HEK293 (cell line): ENCODE measurements at regions not wholly inside any gene's neighbourhood (a gene's known extent, or its start where the extent isn't known, plus 50 kb on each side); places are given as distances from the start of the nearest gene placed in this dataset.

Experiments
- CTCF ChIA-PET: fragments of 350-600 bp; formaldehyde crosslinking; extraction: SDS; loops from one replicate; lab custom pipeline; 2021; ENCODE audit warnings: antibody characterized with exemption; lab: Yijun Ruan, JAX
- POLR2A ChIA-PET: fragments of 300-600 bp; formaldehyde crosslinking; extraction: SDS; loops from one replicate; lab custom pipeline; 2020; ENCODE audit warnings: antibody characterized with exemption, inconsistent platforms; lab: Yijun Ruan, JAX
- H3K27ac ChIP-seq: fragments of 200-500 bp; sonication (Bioruptor generic); 2 replicates; pipeline ENCODE4 v1.5.1; 2014; ENCODE audit warnings: low read depth, low read length, control low read depth, inconsistent platforms; ENCODE audit errors: extremely low read depth
- H3K36me3 ChIP-seq, 2 experiments: fragments of 200-500 bp in 1 of 2; sonication (Bioruptor generic) in 1 of 2; 1 replicate in 1 of 2; 2 replicates in 1 of 2; pipeline ENCODE4 v1.5.1; 2014 to 2017; ENCODE audit warnings: inconsistent platforms in 2 of 2, low read length in 2 of 2; ENCODE audit not compliant: control insufficient read depth in 2 of 2, insufficient read depth in 1 of 2
- H3K4me1 ChIP-seq: fragments of 200-500 bp; sonication (Bioruptor generic); 2 replicates; pipeline ENCODE4 v1.5.1; 2014; ENCODE audit warnings: mild to moderate bottlenecking, low read length, inconsistent platforms; ENCODE audit not compliant: control insufficient read depth, insufficient read depth
- H3K4me3 ChIP-seq: 2 replicates; pipeline ENCODE4 v1.5.1; 2011; ENCODE audit warnings: low read depth, mild to moderate bottlenecking, control low read depth, low read length, moderate library complexity
- H3K9me3 ChIP-seq: fragments of 200-500 bp; sonication (Bioruptor generic); 2 replicates; pipeline ENCODE4 v1.5.1; 2014; ENCODE audit warnings: low read depth, low read length, inconsistent platforms; ENCODE audit not compliant: control insufficient read depth, insufficient read depth
- AEBP2 ChIP-seq: fragments of 450-650 bp; formaldehyde crosslinking; IDR thresholded peaks from 2 replicates; pipeline ENCODE4 v1.5.1; 2016; ENCODE audit warnings: missing biosample characterization, missing genetic modification characterization, borderline replicate concordance
- BCL11B ChIP-seq: fragments of 450-650 bp; formaldehyde crosslinking; IDR thresholded peaks from 2 replicates; pipeline ENCODE4 v1.5.1; 2016; ENCODE audit warnings: low read depth, missing biosample characterization, missing genetic modification characterization
- MYNN ChIP-seq: fragments of 450-650 bp; formaldehyde crosslinking; IDR thresholded peaks from 2 replicates; pipeline ENCODE4 v1.5.1; 2016; ENCODE audit warnings: missing biosample characterization, missing genetic modification characterization, borderline replicate concordance
- SCRT1 ChIP-seq: fragments of 450-650 bp; formaldehyde crosslinking; IDR thresholded peaks from 2 replicates; pipeline ENCODE4 v1.5.1; 2016; ENCODE audit warnings: missing biosample characterization, missing genetic modification characterization, borderline replicate concordance
- SP2 ChIP-seq: fragments of 450-650 bp; formaldehyde crosslinking; IDR thresholded peaks from 2 replicates; pipeline ENCODE4 v1.5.1; 2016; ENCODE audit warnings: missing biosample characterization, missing genetic modification characterization
- TSHZ1 ChIP-seq: fragments of 450-650 bp; formaldehyde crosslinking; IDR thresholded peaks from 2 replicates; pipeline ENCODE4 v1.5.1; 2016; ENCODE audit warnings: missing biosample characterization, missing genetic modification characterization, borderline replicate concordance
- ZBTB6 ChIP-seq: fragments of 450-650 bp; formaldehyde crosslinking; IDR thresholded peaks from 2 replicates; pipeline ENCODE4 v1.5.1; 2017; ENCODE audit warnings: missing biosample characterization, missing genetic modification characterization
- ZFP3 ChIP-seq: fragments of 450-650 bp; formaldehyde crosslinking; IDR thresholded peaks from 2 replicates; pipeline ENCODE4 v1.5.1; 2016; ENCODE audit warnings: low read depth, missing biosample characterization, missing genetic modification characterization
- ZFP69B ChIP-seq: fragments of 450-650 bp; formaldehyde crosslinking; IDR thresholded peaks from 2 replicates; pipeline ENCODE4 v1.5.1; 2016; ENCODE audit warnings: missing biosample characterization, missing genetic modification characterization
- ZNF138 ChIP-seq: fragments of 450-650 bp; formaldehyde crosslinking; IDR thresholded peaks from 2 replicates; pipeline ENCODE4 v1.5.1; 2016; ENCODE audit warnings: missing biosample characterization, missing genetic modification characterization, borderline replicate concordance
- ZNF175 ChIP-seq: fragments of 450-650 bp; formaldehyde crosslinking; IDR thresholded peaks from 2 replicates; pipeline ENCODE4 v1.5.1; 2016; ENCODE audit warnings: missing biosample characterization, missing genetic modification characterization
- ZNF239 ChIP-seq: fragments of 450-650 bp; formaldehyde crosslinking; IDR thresholded peaks from 2 replicates; pipeline ENCODE4 v1.5.1; 2016; ENCODE audit warnings: missing biosample characterization, missing genetic modification characterization
- ZNF24 ChIP-seq: fragments of 450-650 bp; formaldehyde crosslinking; IDR thresholded peaks from 2 replicates; pipeline ENCODE4 v1.5.1; 2016; ENCODE audit warnings: missing biosample characterization, missing genetic modification characterization
- ZNF341 ChIP-seq: fragments of 450-650 bp; formaldehyde crosslinking; IDR thresholded peaks from 2 replicates; pipeline ENCODE4; 2016; ENCODE audit warnings: low read depth, missing biosample characterization, missing genetic modification characterization
- ZNF391 ChIP-seq: fragments of 450-650 bp; formaldehyde crosslinking; IDR thresholded peaks from 2 replicates; pipeline ENCODE4 v1.5.1; 2016; ENCODE audit warnings: low read depth, missing biosample characterization, missing genetic modification characterization, borderline replicate concordance
- ZNF488 ChIP-seq: fragments of 450-650 bp; formaldehyde crosslinking; IDR thresholded peaks from 2 replicates; pipeline ENCODE4 v1.5.1; 2016; ENCODE audit warnings: missing biosample characterization, missing genetic modification characterization
- ZNF501 ChIP-seq: fragments of 450-650 bp; formaldehyde crosslinking; IDR thresholded peaks from 2 replicates; pipeline ENCODE4 v1.5.1; 2016; ENCODE audit warnings: missing biosample characterization, missing genetic modification characterization
- ZNF560 ChIP-seq: fragments of 450-650 bp; formaldehyde crosslinking; IDR thresholded peaks from 2 replicates; pipeline ENCODE4 v1.5.1; 2017; ENCODE audit warnings: missing biosample characterization, missing genetic modification characterization, borderline replicate concordance
- ZNF660 ChIP-seq: fragments of 450-650 bp; IDR thresholded peaks from 2 replicates; pipeline ENCODE4 v1.5.1; 2018; ENCODE audit warnings: missing biosample characterization, mild to moderate bottlenecking, missing genetic modification characterization
- TF ChIP-seq, protein P1 (sequence below): fragments of 450-650 bp; formaldehyde crosslinking; IDR thresholded peaks from 2 replicates; pipeline ENCODE4 v1.5.1; 2016; ENCODE audit warnings: missing biosample characterization, missing genetic modification characterization
- TF ChIP-seq, protein P2 (sequence below): fragments of 450-650 bp; formaldehyde crosslinking; IDR thresholded peaks from 2 replicates; pipeline ENCODE4 v1.5.1; 2016; ENCODE audit warnings: missing biosample characterization, missing genetic modification characterization

- TF ChIP-seq ZNF175 (tag by site-specific recombination), result no peak
- TF ChIP-seq ZNF239 (tag by site-specific recombination), result no peak
- TF ChIP-seq ZBTB6 (tag by site-specific recombination), result no peak
- TF ChIP-seq, protein P1, sequence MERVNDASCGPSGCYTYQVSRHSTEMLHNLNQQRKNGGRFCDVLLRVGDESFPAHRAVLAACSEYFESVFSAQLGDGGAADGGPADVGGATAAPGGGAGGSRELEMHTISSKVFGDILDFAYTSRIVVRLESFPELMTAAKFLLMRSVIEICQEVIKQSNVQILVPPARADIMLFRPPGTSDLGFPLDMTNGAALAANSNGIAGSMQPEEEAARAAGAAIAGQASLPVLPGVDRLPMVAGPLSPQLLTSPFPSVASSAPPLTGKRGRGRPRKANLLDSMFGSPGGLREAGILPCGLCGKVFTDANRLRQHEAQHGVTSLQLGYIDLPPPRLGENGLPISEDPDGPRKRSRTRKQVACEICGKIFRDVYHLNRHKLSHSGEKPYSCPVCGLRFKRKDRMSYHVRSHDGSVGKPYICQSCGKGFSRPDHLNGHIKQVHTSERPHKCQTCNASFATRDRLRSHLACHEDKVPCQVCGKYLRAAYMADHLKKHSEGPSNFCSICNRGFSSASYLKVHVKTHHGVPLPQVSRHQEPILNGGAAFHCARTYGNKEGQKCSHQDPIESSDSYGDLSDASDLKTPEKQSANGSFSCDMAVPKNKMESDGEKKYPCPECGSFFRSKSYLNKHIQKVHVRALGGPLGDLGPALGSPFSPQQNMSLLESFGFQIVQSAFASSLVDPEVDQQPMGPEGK (tag by site-specific recombination), result no peak
Measured at GRCh38 chr18:65632236-65632635, 118.6 kb upstream of the CDH7 start (continued).

DNA sequence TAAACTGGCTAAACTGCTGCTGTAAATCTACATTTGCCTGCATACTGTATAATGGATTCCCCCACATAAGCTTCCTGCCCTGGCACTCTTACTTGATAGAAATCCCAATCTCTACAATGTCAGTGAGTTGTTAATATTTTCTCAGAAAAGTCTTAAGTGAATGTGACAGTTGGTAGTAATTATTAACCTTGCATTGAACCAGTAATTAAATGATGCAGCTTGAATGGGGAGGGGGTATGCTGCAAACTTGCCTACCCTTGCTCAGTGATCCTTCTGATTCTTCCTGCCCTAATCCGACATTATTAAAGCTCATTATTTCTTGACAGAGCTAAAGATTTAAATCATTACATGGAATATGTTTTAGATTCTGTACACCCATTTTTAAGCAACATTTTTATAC lies 119.0 kb upstream of the CDH7 start:
- no peaks in the 10 kb centered on the region for H3K36me3 ChIP-seq
- no peak overlapping the region for H3K27ac ChIP-seq
- CTCF ChIA-PET, result no interaction called here
- H3K4me3 ChIP-seq, result no peak overlapping the region
- H3K4me1 ChIP-seq, result no peaks in the 10 kb centered on the region
- POLR2A ChIA-PET, result no interaction called here
- no peaks in the 10 kb centered on the region for H3K9me3 ChIP-seq
- no peak for TF ChIP-seq ZNF660 (tag by site-specific recombination)
- no peak for TF ChIP-seq ZNF560
- TF ChIP-seq ZNF391 (tag by site-specific recombination), result no peak
- TF ChIP-seq TSHZ1, result no peak
- TF ChIP-seq SP2 (tag by site-specific recombination), result no peak
- TF ChIP-seq ZNF341 (tag by site-specific recombination), result no peak
- no peak for TF ChIP-seq ZNF488 (tag by site-specific recombination)
- no peak for TF ChIP-seq MYNN (tag by site-specific recombination)
- TF ChIP-seq BCL11B (tag by site-specific recombination), result no peak
- TF ChIP-seq ZNF138 (tag by site-specific recombination), result no peak
- TF ChIP-seq ZNF501 (tag by site-specific recombination), result no peak
- TF ChIP-seq SCRT1 (tag by site-specific recombination), result no peak
- TF ChIP-seq, protein P2, sequence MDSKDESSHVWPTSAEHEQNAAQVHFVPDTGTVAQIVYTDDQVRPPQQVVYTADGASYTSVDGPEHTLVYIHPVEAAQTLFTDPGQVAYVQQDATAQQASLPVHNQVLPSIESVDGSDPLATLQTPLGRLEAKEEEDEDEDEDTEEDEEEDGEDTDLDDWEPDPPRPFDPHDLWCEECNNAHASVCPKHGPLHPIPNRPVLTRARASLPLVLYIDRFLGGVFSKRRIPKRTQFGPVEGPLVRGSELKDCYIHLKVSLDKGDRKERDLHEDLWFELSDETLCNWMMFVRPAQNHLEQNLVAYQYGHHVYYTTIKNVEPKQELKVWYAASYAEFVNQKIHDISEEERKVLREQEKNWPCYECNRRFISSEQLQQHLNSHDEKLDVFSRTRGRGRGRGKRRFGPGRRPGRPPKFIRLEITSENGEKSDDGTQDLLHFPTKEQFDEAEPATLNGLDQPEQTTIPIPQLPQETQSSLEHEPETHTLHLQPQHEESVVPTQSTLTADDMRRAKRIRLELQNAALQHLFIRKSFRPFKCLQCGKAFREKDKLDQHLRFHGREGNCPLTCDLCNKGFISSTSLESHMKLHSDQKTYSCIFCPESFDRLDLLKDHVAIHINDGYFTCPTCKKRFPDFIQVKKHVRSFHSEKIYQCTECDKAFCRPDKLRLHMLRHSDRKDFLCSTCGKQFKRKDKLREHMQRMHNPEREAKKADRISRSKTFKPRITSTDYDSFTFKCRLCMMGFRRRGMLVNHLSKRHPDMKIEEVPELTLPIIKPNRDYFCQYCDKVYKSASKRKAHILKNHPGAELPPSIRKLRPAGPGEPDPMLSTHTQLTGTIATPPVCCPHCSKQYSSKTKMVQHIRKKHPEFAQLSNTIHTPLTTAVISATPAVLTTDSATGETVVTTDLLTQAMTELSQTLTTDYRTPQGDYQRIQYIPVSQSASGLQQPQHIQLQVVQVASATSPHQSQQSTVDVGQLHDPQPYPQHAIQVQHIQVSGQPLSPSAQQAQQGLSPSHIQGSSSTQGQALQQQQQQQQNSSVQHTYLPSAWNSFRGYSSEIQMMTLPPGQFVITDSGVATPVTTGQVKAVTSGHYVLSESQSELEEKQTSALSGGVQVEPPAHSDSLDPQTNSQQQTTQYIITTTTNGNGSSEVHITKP (tag by site-specific recombination), result no peak
- TF ChIP-seq ZFP3 (tag by site-specific recombination), result no peak
- no peak for TF ChIP-seq ZFP69B (tag by site-specific recombination)
- no peak for TF ChIP-seq ZNF24 (tag by site-specific recombination)
- TF ChIP-seq, protein P1 (tag by site-specific recombination), result no peak
- no peak for TF ChIP-seq AEBP2
